Chondrocyte (in vitro differentiated cells): ENCODE measurements at regions not wholly inside any gene's neighbourhood (a gene's known extent, or its start where the extent isn't known, plus 50 kb on each side); places are given as distances from the start of the nearest gene placed in this dataset.

ENCODE experiments used
- DNase-seq: peaks from one replicate; pipeline ENCODE4 v3.0.0; 2021; ENCODE audit warnings: mixed read lengths, low spot score
- H3K27ac Mint-ChIP-seq: one replicate; pipeline ENCODE4 v1.8.0; 2021; ENCODE audit warnings: mild to moderate bottlenecking, moderate library complexity, mixed read lengths; ENCODE audit not compliant: unreplicated experiment
- H3K27me3 Mint-ChIP-seq: 2 replicates; pipeline ENCODE4 v1.8.0; 2021; ENCODE audit warnings: low read depth, mixed read lengths
- H3K36me3 Mint-ChIP-seq: 2 replicates; pipeline ENCODE4 v1.8.0; 2021; ENCODE audit warnings: low read depth, mixed read lengths
- H3K4me1 Mint-ChIP-seq: 2 replicates; pipeline ENCODE4 v1.8.0; 2021; ENCODE audit warnings: low read depth, mild to moderate bottlenecking, mixed read lengths
- H3K4me3 Mint-ChIP-seq: one replicate; pipeline ENCODE4 v1.8.0; 2021; ENCODE audit warnings: mild to moderate bottlenecking, moderate library complexity, mixed read lengths; ENCODE audit not compliant: unreplicated experiment
- H3K9me3 Mint-ChIP-seq: 2 replicates; pipeline ENCODE4 v1.8.0; 2021; ENCODE audit warnings: low read depth, mixed read lengths
- CTCF ChIP-seq: fragments of 200-600 bp; sonication (generic); IDR thresholded peaks from 2 replicates; pipeline ENCODE4 v1.5.0; 2021; ENCODE audit warnings: antibody characterized with exemption, mild to moderate bottlenecking, moderate library complexity

GRCh38 chr14:101357559-101358319, 203.6 kb upstream of the DIO3 start:
- H3K4me1 Mint-ChIP-seq, result no peaks in the 10 kb centered on the region
- H3K9me3 Mint-ChIP-seq, result peaks cover 20% of the 10 kb centered on the region
- no peak for TF ChIP-seq CTCF
- DNase-seq, result no peak
- H3K27ac Mint-ChIP-seq, result no peak overlapping the region
- H3K27me3 Mint-ChIP-seq, result peaks cover 9% of the 10 kb centered on the region
- H3K36me3 Mint-ChIP-seq, result peaks cover 2% of the 10 kb centered on the region
- no peak overlapping the region for H3K4me3 Mint-ChIP-seq

- TF ChIP-seq CTCF, result no peak
- DNase-seq, result no peak
- Mint-ChIP-seq H3K27ac (no peak overlapping the region), H3K4me3 (no peak overlapping the region), H3K9me3 (peaks cover 16% of the 10 kb centered on the region), H3K36me3 (peaks cover 2% of the 10 kb centered on the region), H3K4me1 (no peaks in the 10 kb centered on the region), H3K27me3 (peaks cover 11% of the 10 kb centered on the region)
Observed at GRCh38 chr14:101358320-101359125, 202.8 kb upstream of the DIO3 start.

- Mint-ChIP-seq H3K9me3 (peaks cover 10% of the 10 kb centered on the region), H3K27ac (no peak overlapping the region), H3K4me3 (no peak overlapping the region), H3K4me1 (no peaks in the 10 kb centered on the region), H3K27me3 (peaks cover 11% of the 10 kb centered on the region), H3K36me3 (no peaks in the 10 kb centered on the region)
- no peak for DNase-seq
- TF ChIP-seq CTCF, result no peak
Observed at GRCh38 chr14:101359221-101360053, 201.9 kb upstream of the DIO3 start.

GRCh38 chr14:101360054-101360911, 201.0 kb upstream of the DIO3 start:
- Mint-ChIP-seq H3K9me3 (peaks cover 2% of the 10 kb centered on the region), H3K27ac (no peak overlapping the region), H3K4me1 (no peaks in the 10 kb centered on the region), H3K27me3 (peaks cover 11% of the 10 kb centered on the region), H3K36me3 (no peaks in the 10 kb centered on the region), H3K4me3 (no peak overlapping the region)
- TF ChIP-seq CTCF, result no peak
- DNase-seq, result no peak
